Glutamatergic neuron (in vitro differentiated cells): ENCODE measurements at regions not wholly inside any gene's neighbourhood (a gene's known extent, or its start where the extent isn't known, plus 50 kb on each side); places are given as distances from the start of the nearest gene placed in this dataset.

Source experiments
- DNase-seq: peaks from one replicate; pipeline ENCODE4 v3.0.0; 2022
- H3K27ac Mint-ChIP-seq: one replicate; pipeline ENCODE4 v1.8.0; 2020; ENCODE audit warnings: mild to moderate bottlenecking, mixed read lengths, inconsistent platforms; ENCODE audit not compliant: unreplicated experiment
- H3K27me3 Mint-ChIP-seq: one replicate; pipeline ENCODE4 v1.8.0; 2020; ENCODE audit warnings: mild to moderate bottlenecking, moderate library complexity, mixed read lengths, inconsistent platforms; ENCODE audit not compliant: unreplicated experiment
- H3K36me3 Mint-ChIP-seq: one replicate; pipeline ENCODE4 v1.8.0; 2020; ENCODE audit warnings: mild to moderate bottlenecking, mixed read lengths, inconsistent platforms; ENCODE audit not compliant: unreplicated experiment
- H3K4me1 Mint-ChIP-seq: one replicate; pipeline ENCODE4 v1.8.0; 2020; ENCODE audit warnings: mild to moderate bottlenecking, low read depth, mixed read lengths, inconsistent platforms; ENCODE audit not compliant: unreplicated experiment
- H3K4me3 Mint-ChIP-seq: one replicate; pipeline ENCODE4 v1.8.0; 2020; ENCODE audit warnings: mild to moderate bottlenecking, mixed read lengths, inconsistent platforms; ENCODE audit not compliant: unreplicated experiment
- H3K9me3 Mint-ChIP-seq: one replicate; pipeline ENCODE4 v1.8.0; 2020; ENCODE audit warnings: mild to moderate bottlenecking, moderate library complexity, mixed read lengths, inconsistent platforms; ENCODE audit not compliant: unreplicated experiment
- TF ChIP-seq, protein P1 (sequence below): fragments of 200-600 bp; sonication (generic); IDR thresholded peaks from one replicate; pipeline ENCODE4 v1.5.0; 2021; ENCODE audit not compliant: partially characterized antibody, unreplicated experiment

DNA sequence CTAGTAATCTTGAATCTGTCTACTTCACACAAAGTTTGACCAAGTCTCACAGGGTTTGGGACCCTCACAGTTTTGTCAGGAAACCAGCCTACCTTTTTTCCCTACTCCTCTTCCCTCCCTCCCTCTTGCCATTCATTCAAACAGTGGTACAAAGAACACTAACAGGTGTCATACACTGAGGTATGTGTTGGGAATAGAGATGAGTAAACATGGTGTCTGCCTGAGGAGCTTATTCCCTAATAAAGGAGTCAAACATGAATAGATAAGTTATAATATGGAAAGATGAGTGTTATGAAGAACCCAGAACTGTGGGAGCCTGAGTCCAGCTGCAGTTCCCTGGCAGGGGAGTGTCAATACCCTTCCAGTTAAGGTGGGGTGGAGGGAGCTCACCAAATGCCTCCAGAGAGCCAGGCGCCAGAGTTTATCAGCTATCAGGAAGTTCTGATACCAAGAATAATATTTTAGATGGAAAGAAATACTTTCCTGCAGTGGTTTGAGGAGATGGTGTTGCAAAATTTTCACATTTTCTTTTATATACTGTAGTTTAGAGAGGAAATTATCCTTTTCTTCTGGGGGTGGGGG, 183.4 kb upstream of the NR3C1 start:
- H3K36me3 Mint-ChIP-seq = no peaks in the 10 kb centered on the region
- DNase-seq = no peak
- TF ChIP-seq, protein P1, sequence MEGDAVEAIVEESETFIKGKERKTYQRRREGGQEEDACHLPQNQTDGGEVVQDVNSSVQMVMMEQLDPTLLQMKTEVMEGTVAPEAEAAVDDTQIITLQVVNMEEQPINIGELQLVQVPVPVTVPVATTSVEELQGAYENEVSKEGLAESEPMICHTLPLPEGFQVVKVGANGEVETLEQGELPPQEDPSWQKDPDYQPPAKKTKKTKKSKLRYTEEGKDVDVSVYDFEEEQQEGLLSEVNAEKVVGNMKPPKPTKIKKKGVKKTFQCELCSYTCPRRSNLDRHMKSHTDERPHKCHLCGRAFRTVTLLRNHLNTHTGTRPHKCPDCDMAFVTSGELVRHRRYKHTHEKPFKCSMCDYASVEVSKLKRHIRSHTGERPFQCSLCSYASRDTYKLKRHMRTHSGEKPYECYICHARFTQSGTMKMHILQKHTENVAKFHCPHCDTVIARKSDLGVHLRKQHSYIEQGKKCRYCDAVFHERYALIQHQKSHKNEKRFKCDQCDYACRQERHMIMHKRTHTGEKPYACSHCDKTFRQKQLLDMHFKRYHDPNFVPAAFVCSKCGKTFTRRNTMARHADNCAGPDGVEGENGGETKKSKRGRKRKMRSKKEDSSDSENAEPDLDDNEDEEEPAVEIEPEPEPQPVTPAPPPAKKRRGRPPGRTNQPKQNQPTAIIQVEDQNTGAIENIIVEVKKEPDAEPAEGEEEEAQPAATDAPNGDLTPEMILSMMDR = no peak
- H3K4me3 Mint-ChIP-seq = no peak overlapping the region
- no peaks in the 10 kb centered on the region for H3K4me1 Mint-ChIP-seq
- no peaks in the 10 kb centered on the region for H3K27me3 Mint-ChIP-seq
- H3K27ac Mint-ChIP-seq = no peak overlapping the region
- no peaks in the 10 kb centered on the region for H3K9me3 Mint-ChIP-seq

DNA sequence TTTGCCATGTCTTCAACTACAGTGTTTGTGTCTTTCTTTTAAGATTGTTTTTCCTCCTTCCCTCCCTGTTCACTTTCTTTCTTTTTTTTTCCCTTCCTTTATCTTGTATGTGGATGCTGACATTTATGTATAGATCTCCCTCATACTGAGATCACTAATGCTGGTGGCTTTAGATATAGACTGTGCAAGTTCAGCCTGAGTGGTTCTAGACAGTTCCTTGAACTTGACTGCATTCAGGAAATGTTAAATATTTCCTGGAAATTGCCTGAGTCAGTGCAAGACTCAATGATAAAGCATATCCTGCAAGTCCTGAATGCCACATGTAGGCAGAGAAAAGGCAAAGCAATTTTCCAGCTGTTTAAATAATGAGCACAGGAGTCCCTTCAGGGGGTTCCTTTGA, 182.5 kb upstream of the NR3C1 start:
- H3K27me3 Mint-ChIP-seq = no peaks in the 10 kb centered on the region
- no peaks in the 10 kb centered on the region for H3K36me3 Mint-ChIP-seq
- H3K4me1 Mint-ChIP-seq = no peaks in the 10 kb centered on the region
- no peak for DNase-seq
- no peak overlapping the region for H3K4me3 Mint-ChIP-seq
- no peak overlapping the region for H3K27ac Mint-ChIP-seq
- TF ChIP-seq, protein P1 = no peak
- no peaks in the 10 kb centered on the region for H3K9me3 Mint-ChIP-seq

DNA sequence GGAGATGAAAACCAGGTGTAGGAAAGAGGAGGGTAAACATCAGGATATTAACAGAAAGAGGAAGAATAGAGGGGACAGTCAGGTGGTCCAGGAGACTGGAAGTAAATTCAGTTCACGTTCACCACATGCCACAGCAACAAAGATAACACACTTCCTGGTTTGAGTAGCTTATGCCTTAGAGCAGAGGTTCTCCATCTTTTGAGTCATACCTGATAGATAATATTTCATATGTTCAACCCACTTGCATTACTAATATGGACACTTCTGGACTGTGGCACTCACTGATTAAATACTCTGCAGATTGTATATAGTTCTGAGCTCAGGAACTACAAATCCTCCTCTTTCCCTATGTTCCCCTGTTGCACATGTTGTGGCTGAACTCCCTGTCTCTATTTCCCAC, 179.9 kb upstream of the NR3C1 start:
- TF ChIP-seq, protein P1 = no peak
- H3K27me3 Mint-ChIP-seq = no peaks in the 10 kb centered on the region
- no peak for DNase-seq
- H3K36me3 Mint-ChIP-seq = no peaks in the 10 kb centered on the region
- H3K27ac Mint-ChIP-seq = no peak overlapping the region
- H3K4me3 Mint-ChIP-seq = no peak overlapping the region
- no peaks in the 10 kb centered on the region for H3K4me1 Mint-ChIP-seq
- H3K9me3 Mint-ChIP-seq = no peaks in the 10 kb centered on the region

DNA sequence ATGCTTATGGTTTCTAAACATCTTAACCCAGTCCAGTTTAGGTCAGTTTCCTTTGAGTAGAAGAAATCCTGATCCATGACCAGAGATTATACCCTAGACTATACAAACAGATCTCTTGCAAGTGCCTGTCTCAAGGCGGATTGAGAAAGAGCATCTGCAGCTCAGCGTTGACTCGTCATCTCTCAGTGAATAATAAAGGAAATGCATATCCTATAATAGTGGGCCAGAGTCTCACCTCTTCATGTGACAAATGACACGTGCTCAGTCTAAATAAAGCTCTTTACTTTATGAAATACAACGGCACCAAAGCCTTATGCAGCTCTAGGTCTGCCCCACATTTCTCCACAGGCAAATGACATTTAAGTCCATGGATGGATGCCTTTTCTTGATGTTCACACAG, 179.4 kb upstream of the NR3C1 start:
- DNase-seq = no peak
- H3K4me1 Mint-ChIP-seq = no peaks in the 10 kb centered on the region
- TF ChIP-seq, protein P1 = no peak
- H3K27me3 Mint-ChIP-seq = no peaks in the 10 kb centered on the region
- H3K27ac Mint-ChIP-seq = no peak overlapping the region
- no peaks in the 10 kb centered on the region for H3K9me3 Mint-ChIP-seq
- no peaks in the 10 kb centered on the region for H3K36me3 Mint-ChIP-seq
- no peak overlapping the region for H3K4me3 Mint-ChIP-seq

DNA sequence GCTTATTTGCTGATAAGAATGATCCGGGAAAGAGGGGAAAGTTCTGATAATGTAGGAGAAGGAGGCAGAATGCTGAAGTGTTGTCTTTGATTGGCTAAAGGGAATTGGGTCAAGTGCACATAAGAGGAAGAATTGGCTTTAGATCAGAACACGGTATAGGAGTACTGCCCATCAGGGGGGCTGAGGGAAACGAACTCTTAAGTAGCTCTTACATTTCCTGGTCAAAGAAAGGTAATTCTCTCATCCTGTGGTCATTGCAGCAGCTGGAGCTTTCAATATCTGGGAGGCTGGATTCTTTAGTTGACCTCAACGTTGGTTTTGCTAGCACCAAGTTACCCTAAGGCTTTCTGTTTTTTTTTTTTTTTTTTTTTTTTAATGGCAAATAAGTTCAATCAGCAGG, 178.7 kb upstream of the NR3C1 start:
- H3K27me3 Mint-ChIP-seq = no peaks in the 10 kb centered on the region
- no peak overlapping the region for H3K27ac Mint-ChIP-seq
- no peaks in the 10 kb centered on the region for H3K9me3 Mint-ChIP-seq
- no peak overlapping the region for H3K4me3 Mint-ChIP-seq
- no peak for DNase-seq
- no peaks in the 10 kb centered on the region for H3K36me3 Mint-ChIP-seq
- TF ChIP-seq, protein P1 = no peak
- H3K4me1 Mint-ChIP-seq = no peaks in the 10 kb centered on the region
